Loucy (cell line): ENCODE measurements at regions not wholly inside any gene's neighbourhood (a gene's known extent, or its start where the extent isn't known, plus 50 kb on each side); places are given as distances from the start of the nearest gene placed in this dataset.

Source experiments
- H2AFZ ChIP-seq: fragments of 200-600 bp; sonication (generic); 2 replicates; pipeline ENCODE4 v1.6.0; 2016; ENCODE audit warnings: antibody characterized with exemption, mild to moderate bottlenecking, low read length, moderate library complexity
- H3F3A ChIP-seq: fragments of 200-600 bp; 2 replicates; pipeline ENCODE4 v1.6.0; 2016; ENCODE audit warnings: antibody characterized with exemption, low read depth, mild to moderate bottlenecking
- H3K27me3 ChIP-seq: fragments of 200-600 bp; sonication (generic); 2 replicates; pipeline ENCODE4 v1.6.1; 2014; ENCODE audit warnings: low read length, mild to moderate bottlenecking; ENCODE audit not compliant: insufficient read depth, poor library complexity, severe bottlenecking
- H3K36me3 ChIP-seq: fragments of 200-600 bp; sonication (generic); 2 replicates; pipeline ENCODE4 v1.6.1; 2016; ENCODE audit warnings: low read length; ENCODE audit not compliant: insufficient read depth
- H3K4me1 ChIP-seq: fragments of 200-600 bp; sonication (generic); 2 replicates; pipeline ENCODE4 v1.5.1; 2014; ENCODE audit warnings: low read length, mild to moderate bottlenecking; ENCODE audit not compliant: insufficient read depth, poor library complexity, severe bottlenecking
- H3K4me2 ChIP-seq: fragments of 200-600 bp; sonication (generic); 2 replicates; pipeline ENCODE4 v1.6.0; 2014; ENCODE audit warnings: antibody characterized with exemption, low read length, low read depth, mild to moderate bottlenecking; ENCODE audit not compliant: poor library complexity, severe bottlenecking
- H3K4me3 ChIP-seq: fragments of 200-600 bp; sonication (generic); 2 replicates; pipeline ENCODE4 v1.5.1; 2014; ENCODE audit warnings: low read length, mild to moderate bottlenecking, mixed read lengths; ENCODE audit not compliant: poor library complexity, severe bottlenecking
- H3K79me2 ChIP-seq: fragments of 200-600 bp; sonication (generic); 2 replicates; pipeline ENCODE4 v1.6.1; 2014; ENCODE audit warnings: low read length; ENCODE audit not compliant: insufficient read depth
- H3K9ac ChIP-seq: fragments of 200-600 bp; sonication (generic); 2 replicates; pipeline ENCODE4 v1.6.0; 2014; ENCODE audit warnings: mild to moderate bottlenecking, low read depth, low read length, moderate library complexity; ENCODE audit not compliant: poor library complexity, severe bottlenecking
- H3K9me2 ChIP-seq: fragments of 200-600 bp; sonication (generic); replicated peaks from 2 replicates; pipeline ENCODE4 v1.6.1; 2016; ENCODE audit warnings: low read depth, low read length, mixed read lengths
- H3K9me3 ChIP-seq: fragments of 200-600 bp; sonication (generic); 2 replicates; pipeline ENCODE4 v1.6.1; 2014; ENCODE audit warnings: mild to moderate bottlenecking, antibody characterized with exemption, low read length, low read depth; ENCODE audit not compliant: insufficient read depth
- H4K20me1 ChIP-seq: fragments of 200-600 bp; sonication (generic); 2 replicates; pipeline ENCODE4 v1.6.0; 2014; ENCODE audit warnings: antibody characterized with exemption, low read length, mild to moderate bottlenecking; ENCODE audit not compliant: insufficient read depth, poor library complexity, severe bottlenecking
- EZH2phosphoT487 ChIP-seq: fragments of 200-600 bp; IDR thresholded peaks from 2 replicates; pipeline ENCODE4 v1.6.1; 2018; ENCODE audit warnings: antibody characterized with exemption, mild to moderate bottlenecking, moderate library complexity, borderline replicate concordance
- TF ChIP-seq, protein P1 (sequence below): fragments of 200-600 bp; sonication (generic); conservative IDR thresholded peaks from 2 replicates; pipeline ENCODE4 v1.5.1; 2014; ENCODE audit warnings: mild to moderate bottlenecking, antibody characterized with exemption, low read length

DNA sequence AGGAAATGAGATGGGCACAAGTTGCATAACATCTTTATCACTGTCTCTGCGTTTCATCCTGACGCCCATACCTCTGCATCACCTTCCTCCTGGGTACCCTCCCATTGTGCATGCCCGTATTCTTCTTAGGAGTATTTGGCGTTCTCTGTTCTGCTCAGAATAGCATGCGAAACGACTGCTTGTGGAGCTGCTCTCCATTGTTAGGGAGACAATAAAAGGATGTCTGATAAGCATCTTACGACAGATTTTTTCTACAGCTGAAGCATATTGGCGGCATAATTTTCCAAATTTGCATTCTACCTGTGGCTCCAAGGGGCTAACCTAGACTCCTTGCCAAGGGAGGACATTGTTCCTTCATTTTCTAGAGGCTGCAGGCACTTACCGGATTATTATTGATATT, 118.6 kb downstream of the EDN1 start:
- H3K9me3 ChIP-seq: no peaks in the 10 kb centered on the region
- no peaks in the 10 kb centered on the region for H3F3A ChIP-seq
- no peaks in the 10 kb centered on the region for H3K27me3 ChIP-seq
- no peaks in the 10 kb centered on the region for H3K79me2 ChIP-seq
- no peaks in the 10 kb centered on the region for H4K20me1 ChIP-seq
- H3K9me2 ChIP-seq: no peaks in the 10 kb centered on the region
- H3K4me1 ChIP-seq: no peaks in the 10 kb centered on the region
- no peaks in the 10 kb centered on the region for H3K36me3 ChIP-seq
- H3K9ac ChIP-seq: no peak overlapping the region
- no peak overlapping the region for H3K4me2 ChIP-seq
- no peak overlapping the region for H2AFZ ChIP-seq
- no peak for TF ChIP-seq EZH2phosphoT487
- TF ChIP-seq, protein P1, sequence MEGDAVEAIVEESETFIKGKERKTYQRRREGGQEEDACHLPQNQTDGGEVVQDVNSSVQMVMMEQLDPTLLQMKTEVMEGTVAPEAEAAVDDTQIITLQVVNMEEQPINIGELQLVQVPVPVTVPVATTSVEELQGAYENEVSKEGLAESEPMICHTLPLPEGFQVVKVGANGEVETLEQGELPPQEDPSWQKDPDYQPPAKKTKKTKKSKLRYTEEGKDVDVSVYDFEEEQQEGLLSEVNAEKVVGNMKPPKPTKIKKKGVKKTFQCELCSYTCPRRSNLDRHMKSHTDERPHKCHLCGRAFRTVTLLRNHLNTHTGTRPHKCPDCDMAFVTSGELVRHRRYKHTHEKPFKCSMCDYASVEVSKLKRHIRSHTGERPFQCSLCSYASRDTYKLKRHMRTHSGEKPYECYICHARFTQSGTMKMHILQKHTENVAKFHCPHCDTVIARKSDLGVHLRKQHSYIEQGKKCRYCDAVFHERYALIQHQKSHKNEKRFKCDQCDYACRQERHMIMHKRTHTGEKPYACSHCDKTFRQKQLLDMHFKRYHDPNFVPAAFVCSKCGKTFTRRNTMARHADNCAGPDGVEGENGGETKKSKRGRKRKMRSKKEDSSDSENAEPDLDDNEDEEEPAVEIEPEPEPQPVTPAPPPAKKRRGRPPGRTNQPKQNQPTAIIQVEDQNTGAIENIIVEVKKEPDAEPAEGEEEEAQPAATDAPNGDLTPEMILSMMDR: no peak
- H3K4me3 ChIP-seq: no peak overlapping the region

DNA sequence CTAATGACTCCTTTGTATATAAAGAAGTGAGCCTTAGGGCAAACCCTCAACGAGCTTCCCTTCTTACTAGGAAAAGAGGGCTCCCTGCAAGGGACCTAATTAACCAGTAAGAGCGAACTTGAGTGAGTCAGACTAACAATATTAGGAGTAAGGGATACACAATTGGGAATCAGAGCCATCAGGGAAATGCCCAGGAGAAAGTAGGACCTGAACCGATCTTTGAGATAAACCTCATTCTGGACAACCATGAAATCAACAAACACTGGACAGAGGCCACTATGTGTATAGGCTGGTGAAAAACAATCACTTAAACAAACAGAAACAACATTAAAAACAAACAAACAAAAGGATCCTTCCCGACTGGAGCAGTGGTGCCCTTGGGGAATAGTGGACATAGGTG, 120.8 kb downstream of the EDN1 start:
- H3K4me1 ChIP-seq: no peaks in the 10 kb centered on the region
- H3K36me3 ChIP-seq: no peaks in the 10 kb centered on the region
- H2AFZ ChIP-seq: no peak overlapping the region
- H3K9me2 ChIP-seq: no peaks in the 10 kb centered on the region
- no peak overlapping the region for H3K9ac ChIP-seq
- H3K4me2 ChIP-seq: no peak overlapping the region
- H3K79me2 ChIP-seq: no peaks in the 10 kb centered on the region
- H4K20me1 ChIP-seq: no peaks in the 10 kb centered on the region
- no peaks in the 10 kb centered on the region for H3F3A ChIP-seq
- TF ChIP-seq, protein P1: no peak
- TF ChIP-seq EZH2phosphoT487: no peak
- no peak overlapping the region for H3K4me3 ChIP-seq
- no peaks in the 10 kb centered on the region for H3K9me3 ChIP-seq
- no peaks in the 10 kb centered on the region for H3K27me3 ChIP-seq

DNA sequence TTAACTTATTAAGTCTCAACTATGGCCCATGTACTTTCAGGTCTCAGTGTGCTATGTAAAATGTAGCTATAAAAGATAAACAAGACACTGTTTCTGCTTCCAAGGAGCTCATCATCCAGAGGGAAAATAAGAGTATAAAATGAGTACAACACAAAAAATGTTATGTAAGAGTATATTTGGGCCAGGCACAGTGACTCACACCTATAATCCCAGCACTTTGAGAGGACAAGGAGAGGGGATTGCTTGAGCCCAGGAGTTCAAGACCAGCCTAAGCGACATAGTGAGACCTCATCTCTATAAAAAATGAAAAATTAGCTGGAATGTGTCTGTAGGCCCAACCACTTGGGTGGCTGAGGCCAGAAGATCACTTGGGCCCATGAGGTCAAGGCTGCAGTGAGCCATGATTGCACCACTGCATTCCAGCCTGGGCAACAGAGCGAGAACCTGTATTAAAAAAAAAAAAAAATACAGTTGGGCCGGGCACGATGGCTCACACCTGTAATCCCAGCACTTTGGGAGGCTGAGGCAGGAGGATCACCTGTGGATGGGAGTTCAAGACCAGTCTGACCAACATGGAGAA, 124.0 kb downstream of the EDN1 start:
- no peak overlapping the region for H3K4me2 ChIP-seq
- H2AFZ ChIP-seq: no peak overlapping the region
- no peaks in the 10 kb centered on the region for H3K9me3 ChIP-seq
- H3F3A ChIP-seq: no peaks in the 10 kb centered on the region
- H3K9ac ChIP-seq: no peak overlapping the region
- H3K27me3 ChIP-seq: no peaks in the 10 kb centered on the region
- no peaks in the 10 kb centered on the region for H4K20me1 ChIP-seq
- H3K4me3 ChIP-seq: no peak overlapping the region
- no peaks in the 10 kb centered on the region for H3K79me2 ChIP-seq
- H3K4me1 ChIP-seq: no peaks in the 10 kb centered on the region
- no peaks in the 10 kb centered on the region for H3K9me2 ChIP-seq
- no peak for TF ChIP-seq EZH2phosphoT487
- TF ChIP-seq, protein P1: no peak
- no peaks in the 10 kb centered on the region for H3K36me3 ChIP-seq
